HL-60 (cell line): ENCODE measurements at regions not wholly inside any gene's neighbourhood (a gene's known extent, or its start where the extent isn't known, plus 50 kb on each side); places are given as distances from the start of the nearest gene placed in this dataset.

ENCODE experiments used
- DNase-seq, 2 experiments: peaks; one replicate each; pipeline ENCODE4 v3.0.0-alpha.2; 2010 to 2020; ENCODE audit warnings: low read depth in 1 of 2, low spot score in 1 of 2
- H3K27ac ChIP-seq: fragments of 250-450 bp; sonication (Bioruptor Pico); replicated peaks from 2 replicates; pipeline ENCODE4 v1.5.1; 2020; ENCODE audit warnings: mild to moderate bottlenecking, moderate library complexity
- H3K27me3 ChIP-seq: fragments of 250-450 bp; sonication (Bioruptor Pico); 2 replicates; pipeline ENCODE4 v1.5.1; 2021; ENCODE audit warnings: mild to moderate bottlenecking, moderate library complexity; ENCODE audit not compliant: insufficient read depth, poor library complexity, severe bottlenecking
- H3K4me3 ChIP-seq: replicated peaks from 2 replicates; pipeline ENCODE4 v1.5.1; 2011; ENCODE audit warnings: mild to moderate bottlenecking, control low read depth, low read length; ENCODE audit not compliant: insufficient read depth
- GABPA ChIP-seq: IDR thresholded peaks from 2 replicates; pipeline ENCODE4 v1.6.1; 2012; ENCODE audit warnings: low read depth
- POLR2AphosphoS5 ChIP-seq: IDR thresholded peaks from 2 replicates; pipeline ENCODE4 v1.6.1; 2012; ENCODE audit warnings: low read depth
- SPI1 ChIP-seq: IDR thresholded peaks from 2 replicates; pipeline ENCODE4 v1.6.1; 2012; ENCODE audit warnings: low read depth, mild to moderate bottlenecking, borderline replicate concordance
- TF ChIP-seq, protein P1 (sequence below): IDR thresholded peaks from one replicate; pipeline ENCODE4 v1.5.1; 2011; ENCODE audit warnings: low read length, control low read depth, inconsistent platforms; ENCODE audit not compliant: insufficient read depth
- TF ChIP-seq, protein P2 (sequence below): IDR thresholded peaks from 2 replicates; pipeline ENCODE4 v1.6.1; 2012; ENCODE audit warnings: low read depth; ENCODE audit not compliant: insufficient replicate concordance

DNA sequence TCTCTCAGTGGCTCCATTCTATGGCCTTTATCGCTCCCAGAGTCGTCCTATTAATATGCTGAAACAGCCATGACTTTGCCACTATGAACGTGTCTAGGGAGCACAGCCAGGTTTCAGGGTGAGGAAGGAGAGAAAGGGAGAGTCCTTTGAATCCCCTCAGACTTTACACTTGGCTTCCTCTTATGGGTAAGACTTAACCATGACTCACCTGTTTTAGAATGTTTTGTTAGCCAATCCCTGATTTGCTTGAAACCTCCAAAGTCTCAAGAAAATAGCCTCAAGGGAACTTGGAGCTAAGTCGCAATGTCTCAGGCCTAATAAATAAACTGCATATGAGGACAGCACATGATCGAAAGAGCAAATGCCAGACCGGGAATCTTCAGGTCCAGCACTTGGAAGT is 131.2 kb upstream of the RCN1 start:
- TF ChIP-seq POLR2AphosphoS5 (no peak), SPI1 (no peak), GABPA (no peak)
- TF ChIP-seq, protein P1, sequence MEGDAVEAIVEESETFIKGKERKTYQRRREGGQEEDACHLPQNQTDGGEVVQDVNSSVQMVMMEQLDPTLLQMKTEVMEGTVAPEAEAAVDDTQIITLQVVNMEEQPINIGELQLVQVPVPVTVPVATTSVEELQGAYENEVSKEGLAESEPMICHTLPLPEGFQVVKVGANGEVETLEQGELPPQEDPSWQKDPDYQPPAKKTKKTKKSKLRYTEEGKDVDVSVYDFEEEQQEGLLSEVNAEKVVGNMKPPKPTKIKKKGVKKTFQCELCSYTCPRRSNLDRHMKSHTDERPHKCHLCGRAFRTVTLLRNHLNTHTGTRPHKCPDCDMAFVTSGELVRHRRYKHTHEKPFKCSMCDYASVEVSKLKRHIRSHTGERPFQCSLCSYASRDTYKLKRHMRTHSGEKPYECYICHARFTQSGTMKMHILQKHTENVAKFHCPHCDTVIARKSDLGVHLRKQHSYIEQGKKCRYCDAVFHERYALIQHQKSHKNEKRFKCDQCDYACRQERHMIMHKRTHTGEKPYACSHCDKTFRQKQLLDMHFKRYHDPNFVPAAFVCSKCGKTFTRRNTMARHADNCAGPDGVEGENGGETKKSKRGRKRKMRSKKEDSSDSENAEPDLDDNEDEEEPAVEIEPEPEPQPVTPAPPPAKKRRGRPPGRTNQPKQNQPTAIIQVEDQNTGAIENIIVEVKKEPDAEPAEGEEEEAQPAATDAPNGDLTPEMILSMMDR: no peak
- TF ChIP-seq, protein P2, sequence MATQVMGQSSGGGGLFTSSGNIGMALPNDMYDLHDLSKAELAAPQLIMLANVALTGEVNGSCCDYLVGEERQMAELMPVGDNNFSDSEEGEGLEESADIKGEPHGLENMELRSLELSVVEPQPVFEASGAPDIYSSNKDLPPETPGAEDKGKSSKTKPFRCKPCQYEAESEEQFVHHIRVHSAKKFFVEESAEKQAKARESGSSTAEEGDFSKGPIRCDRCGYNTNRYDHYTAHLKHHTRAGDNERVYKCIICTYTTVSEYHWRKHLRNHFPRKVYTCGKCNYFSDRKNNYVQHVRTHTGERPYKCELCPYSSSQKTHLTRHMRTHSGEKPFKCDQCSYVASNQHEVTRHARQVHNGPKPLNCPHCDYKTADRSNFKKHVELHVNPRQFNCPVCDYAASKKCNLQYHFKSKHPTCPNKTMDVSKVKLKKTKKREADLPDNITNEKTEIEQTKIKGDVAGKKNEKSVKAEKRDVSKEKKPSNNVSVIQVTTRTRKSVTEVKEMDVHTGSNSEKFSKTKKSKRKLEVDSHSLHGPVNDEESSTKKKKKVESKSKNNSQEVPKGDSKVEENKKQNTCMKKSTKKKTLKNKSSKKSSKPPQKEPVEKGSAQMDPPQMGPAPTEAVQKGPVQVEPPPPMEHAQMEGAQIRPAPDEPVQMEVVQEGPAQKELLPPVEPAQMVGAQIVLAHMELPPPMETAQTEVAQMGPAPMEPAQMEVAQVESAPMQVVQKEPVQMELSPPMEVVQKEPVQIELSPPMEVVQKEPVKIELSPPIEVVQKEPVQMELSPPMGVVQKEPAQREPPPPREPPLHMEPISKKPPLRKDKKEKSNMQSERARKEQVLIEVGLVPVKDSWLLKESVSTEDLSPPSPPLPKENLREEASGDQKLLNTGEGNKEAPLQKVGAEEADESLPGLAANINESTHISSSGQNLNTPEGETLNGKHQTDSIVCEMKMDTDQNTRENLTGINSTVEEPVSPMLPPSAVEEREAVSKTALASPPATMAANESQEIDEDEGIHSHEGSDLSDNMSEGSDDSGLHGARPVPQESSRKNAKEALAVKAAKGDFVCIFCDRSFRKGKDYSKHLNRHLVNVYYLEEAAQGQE: no peak
- Histone ChIP-seq H3K4me3 (no peak overlapping the region), H3K27me3 (no peaks in the 10 kb centered on the region), H3K27ac (no peak overlapping the region)
- DNase-seq: no peak

DNA sequence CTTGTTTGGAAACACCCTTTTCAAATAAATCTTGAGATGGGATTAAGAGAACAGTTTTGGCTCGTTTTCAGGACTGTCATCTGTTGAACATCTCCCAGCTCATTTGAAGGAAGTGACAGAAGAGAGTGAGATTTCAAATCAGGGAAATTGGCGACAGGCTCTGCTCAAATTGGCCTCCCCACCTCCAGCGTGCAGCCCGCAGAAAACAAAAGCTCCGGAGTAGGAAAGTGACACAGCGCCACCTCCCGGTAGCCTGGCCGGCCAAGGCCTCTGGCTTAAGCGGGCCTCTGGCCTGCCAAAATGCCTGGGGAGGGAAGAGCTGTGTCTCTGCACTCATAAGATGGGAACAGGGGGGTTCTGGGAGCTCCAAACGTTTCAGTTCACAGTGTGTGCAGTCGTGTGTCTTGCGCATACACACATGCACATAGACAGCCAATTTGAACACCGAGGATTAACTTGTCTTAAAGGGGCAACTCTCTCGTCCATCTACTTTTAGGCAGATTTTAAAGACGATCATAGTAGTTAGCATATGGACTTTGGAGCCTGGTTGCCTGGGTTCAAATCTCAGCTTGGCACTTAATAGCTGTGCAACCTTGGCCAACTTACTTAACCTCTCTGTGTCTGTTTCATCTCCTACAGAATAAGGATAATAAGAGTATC is 132.7 kb upstream of the RCN1 start:
- no peaks in the 10 kb centered on the region for H3K27me3 ChIP-seq
- H3K4me3 ChIP-seq: no peak overlapping the region
- no peak overlapping the region for H3K27ac ChIP-seq
- TF ChIP-seq GABPA: no peak
- TF ChIP-seq, protein P1: peak; percentile 67
- DNase-seq: peak; percentile 7 to 42

DNA sequence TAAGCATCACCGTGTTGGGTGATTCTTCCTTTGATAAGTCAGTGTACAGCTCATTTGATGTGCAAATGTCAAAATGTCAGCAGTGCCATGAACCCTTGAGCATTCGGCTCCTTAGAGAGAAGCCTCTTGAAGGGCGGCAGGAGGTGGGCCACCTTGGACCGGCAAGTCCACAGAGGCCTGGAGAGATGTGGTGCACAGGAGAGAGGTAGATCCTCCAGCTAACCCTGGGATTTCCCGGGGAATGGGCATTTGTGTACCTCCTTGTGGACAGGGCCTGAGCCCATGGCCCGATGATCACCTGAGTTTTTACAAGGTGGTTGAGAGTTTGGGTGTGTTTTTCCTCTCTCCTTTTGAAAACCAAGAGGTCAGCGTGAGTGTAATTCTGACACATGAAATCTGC is 133.2 kb upstream of the RCN1 start:
- no peak for DNase-seq
- H3K4me3 ChIP-seq: no peak overlapping the region
- H3K27me3 ChIP-seq: no peaks in the 10 kb centered on the region
- TF ChIP-seq GABPA (no peak), POLR2AphosphoS5 (no peak), SPI1 (no peak)
- TF ChIP-seq, protein P1: no peak
- TF ChIP-seq, protein P2: no peak
- H3K27ac ChIP-seq: no peak overlapping the region

DNA sequence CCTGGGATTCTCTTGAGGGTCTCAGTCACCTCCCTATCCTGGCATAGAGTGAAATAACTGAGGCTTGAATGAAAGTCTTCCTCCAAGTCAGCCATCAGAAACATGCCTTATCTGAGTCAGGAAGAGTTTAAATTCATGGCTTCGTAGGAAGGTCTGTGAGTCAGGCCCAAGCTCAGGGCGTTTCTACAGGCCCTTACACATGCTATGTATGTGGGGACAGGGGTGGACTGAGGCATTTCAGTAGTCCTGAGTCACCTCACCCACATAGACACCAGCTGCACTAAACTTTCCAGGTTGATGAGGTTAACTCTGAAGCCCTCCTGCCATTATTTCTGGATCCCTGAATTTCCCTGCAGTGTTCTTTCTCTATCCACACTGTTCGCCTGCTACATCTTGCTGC is 134.6 kb upstream of the RCN1 start:
- Histone ChIP-seq H3K4me3 (no peak overlapping the region), H3K27ac (no peak overlapping the region), H3K27me3 (no peaks in the 10 kb centered on the region)
- no peak for DNase-seq
- TF ChIP-seq, protein P1: no peak
- TF ChIP-seq POLR2AphosphoS5: no peak
- TF ChIP-seq SPI1: no peak
- no peak for TF ChIP-seq GABPA
- TF ChIP-seq, protein P2: no peak
